Muscle of arm (tissue), 1 donor: ENCODE measurements at regions not wholly inside any gene's neighbourhood (a gene's known extent, or its start where the extent isn't known, plus 50 kb on each side); places are given as distances from the start of the nearest gene placed in this dataset.

Source experiments
- DNase-seq: peaks from one replicate; pipeline ENCODE4 v3.0.0-alpha.2; 2013

- DNase-seq, result no peak
Measured at GRCh38 chr11:29782447-29782846, 234.4 kb downstream of the KCNA4 start.

- no peak for DNase-seq
Measured at GRCh38 chr11:29781268-29781667, 235.6 kb downstream of the KCNA4 start.

- DNase-seq, result no peak
Measured at GRCh38 chr11:29780756-29781155, 236.1 kb downstream of the KCNA4 start.

GRCh38 chr11:29773656-29774264 lies 243.1 kb downstream of the KCNA4 start:
- no peak for DNase-seq

- DNase-seq, result no peak
Measured at GRCh38 chr11:29756871-29757270, 260.0 kb downstream of the KCNA4 start.

DNA sequence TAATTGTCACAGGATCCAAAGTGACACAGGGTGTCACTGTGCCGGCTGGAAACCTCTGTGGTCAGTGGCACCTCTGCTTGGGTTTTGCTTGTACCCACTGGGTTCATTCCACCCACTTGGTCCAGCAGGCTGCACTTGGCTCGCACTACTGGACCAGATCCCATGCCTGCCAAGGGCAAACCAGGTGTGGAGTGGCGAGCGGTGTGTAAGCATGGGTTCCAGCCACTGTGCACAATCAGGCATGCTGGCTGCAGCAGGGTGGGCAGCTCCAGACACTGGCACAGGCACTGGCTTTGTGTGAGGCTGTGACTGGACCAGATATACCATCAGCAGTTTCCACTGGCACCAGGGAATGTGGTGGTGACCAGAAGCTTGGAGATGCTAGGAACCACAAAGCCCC lies 261.4 kb downstream of the KCNA4 start:
- no peak for DNase-seq

DNA sequence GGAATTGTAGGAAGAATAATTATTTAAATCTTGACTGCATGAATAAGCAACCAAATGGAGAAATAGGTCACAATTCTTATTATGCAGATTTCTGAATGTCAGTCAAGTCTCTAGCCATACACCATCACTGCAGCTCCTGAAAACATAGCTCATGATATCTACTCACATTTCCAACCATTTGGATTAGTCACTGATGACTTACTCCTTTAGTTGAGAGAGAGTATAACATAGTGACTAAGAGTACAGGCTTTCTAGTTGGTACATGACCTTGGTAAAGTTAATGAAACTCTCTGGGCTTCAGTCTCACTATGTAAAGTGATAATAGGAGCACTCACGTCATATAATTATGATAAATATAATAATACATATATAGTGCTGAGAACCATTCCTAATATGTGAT lies 265.2 kb downstream of the KCNA4 start:
- no peak for DNase-seq

- DNase-seq, result no peak
Measured at GRCh38 chr11:29750392-29750791, 266.4 kb downstream of the KCNA4 start.

- no peak for DNase-seq
Measured at GRCh38 chr11:29734287-29734686, 282.5 kb downstream of the KCNA4 start.

DNA sequence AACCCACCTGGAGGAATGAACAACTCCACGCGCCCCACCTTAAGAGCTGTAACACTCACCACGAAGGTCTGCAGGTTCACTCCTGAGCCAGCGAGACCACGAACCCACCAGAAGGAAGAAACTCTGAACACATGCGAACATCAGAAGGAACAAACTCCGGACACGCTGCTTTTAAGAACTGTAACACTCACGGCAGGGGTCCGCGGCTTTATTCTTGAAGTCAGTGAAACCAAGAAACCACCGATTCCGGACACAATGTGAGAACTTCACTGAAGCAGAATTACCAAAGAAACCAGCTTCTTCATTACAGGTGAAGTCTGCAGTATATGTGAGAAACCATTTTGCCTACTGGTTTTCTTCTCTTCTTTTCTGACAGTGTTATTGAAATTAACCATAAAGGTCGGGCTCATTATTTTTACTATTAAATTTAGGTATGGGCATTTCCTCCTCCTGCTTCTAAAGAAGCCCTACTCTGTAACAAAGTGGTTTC lies 303.0 kb downstream of the KCNA4 start:
- DNase-seq, result no peak

DNA sequence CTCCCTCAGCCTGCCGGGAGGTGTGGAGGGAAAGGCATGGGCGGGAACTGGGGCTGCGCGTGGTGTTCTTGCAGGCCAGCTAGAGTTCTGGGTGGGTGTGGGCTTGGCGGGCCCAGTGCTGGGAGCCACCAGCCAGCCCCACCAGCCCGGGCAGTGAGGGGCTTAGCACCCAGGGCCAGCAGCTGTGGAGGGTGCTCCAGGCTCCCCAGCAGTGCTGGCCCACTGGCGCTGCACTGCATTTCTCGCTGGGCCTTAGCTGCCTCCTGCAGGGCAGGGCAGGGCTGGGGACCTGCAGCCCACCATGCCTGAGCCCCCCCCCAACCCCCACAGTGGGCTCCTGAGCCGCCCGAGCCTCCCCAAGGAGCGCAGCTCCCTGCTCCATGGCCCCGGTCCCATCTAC lies 304.2 kb downstream of the KCNA4 start:
- no peak for DNase-seq

DNA sequence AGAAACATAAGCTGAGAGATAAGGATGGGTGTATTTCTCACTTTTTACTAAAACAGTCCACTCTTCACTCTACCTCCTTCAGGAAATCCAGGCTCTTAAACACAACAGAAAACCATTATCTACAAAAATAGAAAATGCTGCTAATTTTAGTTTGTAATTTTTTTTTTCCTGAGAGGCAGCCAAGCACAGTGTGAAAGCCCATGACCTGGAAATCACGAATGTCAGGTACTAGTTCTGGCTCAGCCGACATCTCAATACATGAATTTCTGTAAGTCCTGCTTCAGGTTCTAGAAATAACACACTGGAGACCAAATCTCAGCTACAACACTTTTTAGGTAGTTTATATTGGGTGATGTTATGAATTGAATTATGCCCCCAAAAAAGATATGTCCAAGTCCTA lies 308.9 kb downstream of the KCNA4 start:
- no peak for DNase-seq

GRCh38 chr11:29685361-29685760 lies 331.5 kb downstream of the KCNA4 start:
- no peak for DNase-seq

- DNase-seq, result no peak
Measured at GRCh38 chr11:29682856-29683255, 334.0 kb downstream of the KCNA4 start.

DNA sequence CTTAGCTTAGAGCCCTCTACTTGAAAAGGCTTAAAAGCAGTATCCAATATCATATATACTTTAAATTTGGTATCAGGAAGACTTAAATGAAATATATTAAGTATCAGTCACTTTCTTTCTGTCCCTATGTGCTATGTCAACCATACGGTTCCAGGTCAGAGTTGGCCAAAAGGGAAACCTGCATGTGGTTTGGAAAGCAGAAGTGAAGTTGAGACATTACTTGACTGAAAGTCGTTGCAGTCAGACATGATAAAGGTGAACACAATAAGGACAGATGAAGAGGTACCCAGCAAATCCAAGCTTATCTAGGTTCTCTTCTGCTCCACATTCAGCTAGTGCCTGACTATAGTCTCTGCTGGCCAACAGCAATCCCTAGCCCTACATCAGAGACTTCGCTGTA lies 336.8 kb downstream of the KCNA4 start:
- DNase-seq, result no peak

DNA sequence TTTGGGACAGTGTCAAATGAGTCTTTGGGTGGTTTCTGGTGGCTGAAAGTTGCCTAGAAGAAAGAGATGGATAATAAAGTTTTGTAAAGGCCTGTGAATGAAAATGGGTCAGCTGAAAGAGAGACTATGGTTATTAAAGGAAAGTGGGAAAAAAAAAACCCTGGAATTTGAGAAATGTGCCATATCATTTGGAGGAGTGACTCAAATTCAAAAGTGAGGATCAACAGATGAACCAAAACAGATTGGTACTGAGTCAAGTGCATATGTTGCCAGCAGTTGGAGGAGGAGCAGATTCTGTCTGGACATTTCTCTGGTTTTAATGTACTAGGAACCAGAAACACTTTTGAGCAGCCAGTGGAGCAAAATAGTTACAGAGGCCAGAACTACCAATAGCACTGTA lies 339.8 kb downstream of the KCNA4 start:
- no peak for DNase-seq

DNA sequence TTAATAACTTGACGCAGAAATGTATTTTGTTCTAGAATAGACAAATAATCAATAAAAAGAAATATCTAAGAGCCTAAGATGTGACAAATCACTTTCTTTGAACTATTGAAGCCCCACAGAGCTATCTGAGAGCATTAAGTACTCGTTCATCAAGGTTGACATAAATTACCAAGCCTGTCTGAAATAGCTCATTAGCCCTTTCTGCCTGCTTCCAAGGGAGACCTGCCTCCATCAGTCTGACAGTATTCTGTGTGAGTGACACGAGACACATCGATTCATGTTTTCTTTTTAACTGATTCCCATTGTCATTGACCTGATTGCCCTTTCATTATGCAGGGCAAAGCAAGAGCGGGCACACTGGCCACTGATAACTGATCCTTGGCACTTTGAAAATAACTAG lies 347.5 kb downstream of the KCNA4 start:
- DNase-seq, result no peak

- DNase-seq, result no peak
Measured at GRCh38 chr11:29657709-29658108, 359.1 kb downstream of the KCNA4 start.

DNA sequence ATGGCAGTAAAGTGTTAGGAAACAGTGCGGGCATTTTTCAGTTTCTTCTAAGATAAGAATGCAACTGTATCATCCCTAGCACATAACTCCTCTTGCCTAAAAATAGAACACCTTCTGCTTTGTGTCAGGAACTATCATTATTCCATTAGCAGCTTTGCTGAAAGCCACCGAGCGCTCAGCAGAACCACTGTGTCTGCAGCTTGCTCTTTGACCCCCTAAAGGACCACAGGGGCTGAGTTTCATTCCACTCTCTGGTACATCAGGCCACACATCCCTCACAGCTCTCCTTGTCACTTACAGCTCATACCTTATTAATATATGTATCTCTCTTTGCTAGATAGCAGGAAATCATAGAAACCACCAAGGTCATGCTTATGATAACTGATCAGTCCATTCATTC lies 360.2 kb downstream of the KCNA4 start:
- no peak for DNase-seq

DNA sequence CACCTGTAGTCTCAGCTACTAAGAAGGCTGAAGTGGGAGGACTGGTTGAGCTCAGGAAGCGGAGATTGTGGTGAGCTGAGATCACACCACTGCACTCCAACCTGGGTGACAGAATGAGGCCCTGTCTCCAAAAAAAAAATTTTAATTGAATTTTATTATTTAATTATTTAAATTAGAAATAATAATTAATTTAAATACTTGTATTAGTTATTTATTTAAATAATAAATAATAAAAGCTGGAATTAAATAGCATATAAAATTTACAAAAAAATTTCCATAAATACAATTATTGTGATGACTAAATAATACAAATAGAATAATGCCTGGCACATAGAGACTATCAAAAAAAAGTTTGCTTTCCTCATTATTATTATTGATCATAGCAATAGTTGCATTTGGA lies 371.5 kb downstream of the KCNA4 start:
- no peak for DNase-seq

- DNase-seq, result no peak
Measured at GRCh38 chr11:29641201-29641600, 375.6 kb downstream of the KCNA4 start.

DNA sequence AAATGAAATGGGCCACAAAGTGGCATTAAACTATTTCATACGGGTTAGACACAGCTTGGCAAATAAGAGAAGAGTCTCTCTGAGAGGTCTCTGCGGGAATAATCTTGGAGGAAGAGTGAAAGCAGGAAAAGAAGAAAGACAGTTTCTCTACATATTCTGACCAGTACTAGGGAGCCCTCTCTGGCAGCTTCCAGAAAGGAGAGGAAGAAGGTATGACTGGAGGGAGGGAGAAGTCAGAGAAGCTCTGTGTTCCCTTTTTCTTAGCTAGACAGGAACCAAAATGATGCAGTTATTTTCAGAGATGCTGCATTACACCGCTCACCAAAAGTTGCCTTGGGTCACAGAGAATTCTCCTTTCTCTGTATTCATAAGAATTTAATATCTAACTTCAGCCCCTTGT lies 382.1 kb downstream of the KCNA4 start:
- no peak for DNase-seq

- no peak for DNase-seq
Measured at GRCh38 chr11:29634244-29634643, 382.6 kb downstream of the KCNA4 start.

DNA sequence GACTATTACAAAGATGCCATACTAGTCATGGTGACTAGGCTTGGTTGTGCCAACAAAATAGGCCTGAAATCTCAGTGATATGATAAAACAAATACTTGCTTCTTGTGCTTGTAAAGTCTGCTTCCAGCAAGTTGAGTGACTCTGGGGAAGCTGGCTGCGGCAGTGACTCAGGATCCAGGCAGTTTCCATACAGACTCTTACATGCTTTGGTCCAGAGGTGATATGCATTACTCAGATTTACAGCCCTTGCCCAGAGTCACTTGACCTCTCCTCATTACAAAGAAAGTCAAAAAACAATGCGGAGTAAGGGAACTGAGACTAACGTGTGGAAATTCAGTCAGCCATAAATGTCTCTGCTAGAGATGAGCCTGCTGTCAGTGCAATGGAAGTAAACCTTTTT lies 387.5 kb downstream of the KCNA4 start:
- no peak for DNase-seq

GRCh38 chr11:29628609-29629008 lies 388.2 kb downstream of the KCNA4 start:
- no peak for DNase-seq
